ENCODE measurements at regions not wholly inside any gene's neighbourhood (a gene's known extent, or its start where the extent isn't known, plus 50 kb on each side); places are given as distances from the start of the nearest gene placed in this dataset.

- WGBS, 10 experiments = 20 to 100% (median 86%) methylated on average over 1 to 11 of the region's 24 CpGs; no CpG with 5 or more reads in 4 of the 10 experiments
- no peak for ATAC-seq (replicated peaks in 6 of 8)
- Histone ChIP-seq H3K4me1 (replicated peaks in 1 of 2) (peaks cover 6 to 14% of the 10 kb centered on the region in 2 donors), H3K4me3 (no peak overlapping the region), H3K27ac (no peak overlapping the region)
- in situ Hi-C loops (cut with MboI; ENCODE audit: low pct_unique_long_range_greater_than_20kb in 2 of 9, low sequenced_read_pairs in 9 of 9, unreplicated experiment in 9 of 9) = loop anchor here in 3 of 9 experiments (25.0 kb wide), 2 partner anchors 442 to 467 kb away; partner anchors contain the start of genes DLL1 (in 2 of the 3) and FAM120B (in 1 of the 3)
Observed at GRCh38 chr6:169845426-169846285, 94.2 kb downstream of the ERMARD start.

- 0 to 80% (median 70%) methylated on average over 1 to 2 of the region's 9 CpGs; no CpG with 5 or more reads in 5 of the 10 experiments for WGBS, 10 experiments
- in situ Hi-C loops (cut with MboI; ENCODE audit: low pct_unique_long_range_greater_than_20kb in 2 of 9, low sequenced_read_pairs in 9 of 9, unreplicated experiment in 9 of 9) = loop anchor here in 3 of 9 experiments (25.0 kb wide), 2 partner anchors 442 to 467 kb away; partner anchors contain the start of genes DLL1 (in 2 of the 3) and FAM120B (in 1 of the 3)
- Histone ChIP-seq H3K27ac (no peak overlapping the region), H3K4me1 (replicated peaks in 1 of 2) (peaks cover 6 to 11% of the 10 kb centered on the region in 2 donors), H3K4me3 (no peak overlapping the region)
- no peak for ATAC-seq (replicated peaks in 6 of 8)
Observed at GRCh38 chr6:169844946-169845345, 93.5 kb downstream of the ERMARD start.

- WGBS, 10 experiments = 13 to 100% (median 67%) methylated on average over 1 to 6 of the region's 6 CpGs; no CpG with 5 or more reads in 3 of the 10 experiments
- Histone ChIP-seq H3K4me1 (replicated peaks in 1 of 2) (peaks cover 1 to 5% of the 10 kb centered on the region in 2 donors), H3K4me3 (no peak overlapping the region), H3K27ac (no peak overlapping the region)
- in situ Hi-C loops (cut with MboI; ENCODE audit: low pct_unique_long_range_greater_than_20kb in 2 of 9, low sequenced_read_pairs in 9 of 9, unreplicated experiment in 9 of 9) = loop anchor here in 3 of 9 experiments (25.0 kb wide), 2 partner anchors 443 to 468 kb away; partner anchors contain the start of genes DLL1 (in 2 of the 3) and FAM120B (in 1 of the 3)
- no peak for ATAC-seq (replicated peaks in 6 of 8)
Observed at GRCh38 chr6:169843991-169844390, 92.6 kb downstream of the ERMARD start.

- in situ Hi-C loops (cut with MboI; ENCODE audit: low pct_unique_long_range_greater_than_20kb in 2 of 9, low sequenced_read_pairs in 9 of 9, unreplicated experiment in 9 of 9) = loop anchor here in 3 of 9 experiments (25.0 kb wide), 2 partner anchors 444 to 469 kb away; partner anchors contain the start of genes DLL1 (in 2 of the 3) and FAM120B (in 1 of the 3)
- H3K27ac ChIP-seq = no peak overlapping the region
- ATAC-seq (replicated peaks in 6 of 8) = no peak
- WGBS, 10 experiments = 11 to 100% (median 82%) methylated on average over 1 to 4 of the region's 5 CpGs; no CpG with 5 or more reads in 4 of the 10 experiments
- peaks cover 2 to 7% of the 10 kb centered on the region in 2 donors for H3K4me1 ChIP-seq (replicated peaks in 1 of 2)
- H3K4me3 ChIP-seq = no peak overlapping the region
Observed at GRCh38 chr6:169843110-169843509, 91.7 kb downstream of the ERMARD start.

GRCh38 chr6:169841907-169842606 is 90.6 kb downstream of the ERMARD start:
- Histone ChIP-seq H3K4me3 (no peak overlapping the region), H3K4me1 (replicated peaks in 1 of 2) (peaks cover 2 to 11% of the 10 kb centered on the region in 2 donors), H3K27ac (no peak overlapping the region)
- no peak for ATAC-seq (replicated peaks in 6 of 8)
- WGBS, 10 experiments = 62 to 93% (median 81%) methylated on average over 3 to 12 of the region's 13 CpGs
- in situ Hi-C loops (cut with MboI; ENCODE audit: low pct_unique_long_range_greater_than_20kb in 2 of 9, low sequenced_read_pairs in 9 of 9, unreplicated experiment in 9 of 9) = loop anchor here in 3 of 9 experiments (25.0 kb wide), 2 partner anchors 445 to 470 kb away; partner anchors contain the start of genes DLL1 (in 2 of the 3) and FAM120B (in 1 of the 3)

- WGBS, 10 experiments = 70 to 100% (median 90%) methylated on average over 1 to 6 of the region's 6 CpGs; no CpG with 5 or more reads in 3 of the 10 experiments
- in situ Hi-C loops (cut with MboI; ENCODE audit: low pct_unique_long_range_greater_than_20kb in 2 of 9, low sequenced_read_pairs in 9 of 9, unreplicated experiment in 9 of 9) = loop anchor here in 3 of 9 experiments (25.0 kb wide), 2 partner anchors 446 to 471 kb away; partner anchors contain the start of genes DLL1 (in 2 of the 3) and FAM120B (in 1 of the 3)
- no peak overlapping the region for H3K27ac ChIP-seq
- peaks cover 0 to 11% of the 10 kb centered on the region in 2 donors for H3K4me1 ChIP-seq (replicated peaks in 1 of 2)
- no peak overlapping the region for H3K4me3 ChIP-seq
- no peak for ATAC-seq (replicated peaks in 6 of 8)
Observed at GRCh38 chr6:169841251-169841650, 89.8 kb downstream of the ERMARD start.

- Histone ChIP-seq H3K4me3 (no peak overlapping the region), H3K27ac (no peak overlapping the region), H3K4me1 (replicated peaks in 1 of 2) (peaks cover 0 to 11% of the 10 kb centered on the region in 2 donors)
- ATAC-seq (replicated peaks in 6 of 8) = no peak
- in situ Hi-C loops (cut with MboI; ENCODE audit: low pct_unique_long_range_greater_than_20kb in 2 of 9, low sequenced_read_pairs in 9 of 9, unreplicated experiment in 9 of 9) = loop anchor here in 3 of 9 experiments (25.0 kb wide), 2 partner anchors 447 to 472 kb away; partner anchors contain the start of genes DLL1 (in 2 of the 3) and FAM120B (in 1 of the 3)
- WGBS, 10 experiments = 78 to 100% (median 100%) methylated on average over 1 to 6 of the region's 25 CpGs; no CpG with 5 or more reads in 3 of the 10 experiments
Observed at GRCh38 chr6:169839898-169840631, 88.6 kb downstream of the ERMARD start.

GRCh38 chr6:169839493-169839892 is 88.1 kb downstream of the ERMARD start:
- ATAC-seq (replicated peaks in 6 of 8) = no peak
- H3K4me3 ChIP-seq = no peak overlapping the region
- H3K27ac ChIP-seq = no peak overlapping the region
- 74 to 100% (median 85%) methylated on average over 1 to 5 of the region's 10 CpGs; no CpG with 5 or more reads in 4 of the 10 experiments for WGBS, 10 experiments
- in situ Hi-C loops (cut with MboI; ENCODE audit: low pct_unique_long_range_greater_than_20kb in 2 of 9, low sequenced_read_pairs in 9 of 9, unreplicated experiment in 9 of 9) = loop anchor here in 3 of 9 experiments (25.0 kb wide), 2 partner anchors 448 to 473 kb away; partner anchors contain the start of genes DLL1 (in 2 of the 3) and FAM120B (in 1 of the 3)
- peaks cover 0 to 11% of the 10 kb centered on the region in 2 donors for H3K4me1 ChIP-seq (replicated peaks in 1 of 2)

GRCh38 chr6:169839029-169839481 is 87.6 kb downstream of the ERMARD start:
- no peak for ATAC-seq (replicated peaks in 6 of 8)
- peaks cover 0 to 11% of the 10 kb centered on the region in 2 donors for H3K4me1 ChIP-seq (replicated peaks in 1 of 2)
- 65 to 93% (median 88%) methylated on average over 2 to 5 of the region's 27 CpGs; no CpG with 5 or more reads in 6 of the 10 experiments for WGBS, 10 experiments
- H3K4me3 ChIP-seq = no peak overlapping the region
- no peak overlapping the region for H3K27ac ChIP-seq
- in situ Hi-C loops (cut with MboI; ENCODE audit: low pct_unique_long_range_greater_than_20kb in 2 of 9, low sequenced_read_pairs in 9 of 9, unreplicated experiment in 9 of 9) = loop anchor here in 3 of 9 experiments (25.0 kb wide), 2 partner anchors 448 to 473 kb away; partner anchors contain the start of genes DLL1 (in 2 of the 3) and FAM120B (in 1 of the 3)

GRCh38 chr6:169838346-169839028 is 87.1 kb downstream of the ERMARD start:
- Histone ChIP-seq H3K4me3 (no peak overlapping the region), H3K4me1 (replicated peaks in 1 of 2) (peaks cover 0 to 11% of the 10 kb centered on the region in 2 donors), H3K27ac (no peak overlapping the region)
- in situ Hi-C loops (cut with MboI; ENCODE audit: low pct_unique_long_range_greater_than_20kb in 2 of 9, low sequenced_read_pairs in 9 of 9, unreplicated experiment in 9 of 9) = loop anchor here in 3 of 9 experiments (25.0 kb wide), 2 partner anchors 449 to 474 kb away; partner anchors contain the start of genes DLL1 (in 2 of the 3) and FAM120B (in 1 of the 3)
- 10 to 90% (median 70%) methylated on average over 1 to 14 of the region's 27 CpGs; no CpG with 5 or more reads in 2 of the 10 experiments for WGBS, 10 experiments
- peak in 5 of 8 experiments; percentile 31 to 89 (median 83) for ATAC-seq (replicated peaks in 6 of 8)
